ENCODE measurements at regions not wholly inside any gene's neighbourhood (a gene's known extent, or its start where the extent isn't known, plus 50 kb on each side); places are given as distances from the start of the nearest gene placed in this dataset.
A peak's percentile ranks its signal among the peaks of the same experiment; 100 is the strongest.
"Not testable (repeated sequence)": the region's sequence is repeated elsewhere in the genome, so short reads cannot be mapped to it uniquely, and the experiment has no call there.

- Histone ChIP-seq H3K4me3 (no peak overlapping the region), H3K27me3 (peaks cover 0 to 6% (median 0%) of the 10 kb centered on the region in 7 donors), H3K4me1 (peaks cover 0 to 8% (median 0%) of the 10 kb centered on the region in 9 donors), H3K27ac (no peak overlapping the region), H3K9me3 (peaks cover 0 to 20% (median 2%) of the 10 kb centered on the region in 11 donors), H3K36me3 (no peaks in the 10 kb centered on the region)
- intact Hi-C loops (cut with DNase I): loop anchor here in 1 of 10 donors (10.0 kb wide), 1 partner anchor 241 kb away; no protein-coding TSS in a partner anchor
- no peak for TF ChIP-seq CTCF (IDR thresholded peaks at IDR 0.05)
- DNase-seq: no peak
- WGBS, 2 donors: 78 to 82% methylated on average over 16 of the region's 16 CpGs
- no peak for ATAC-seq
These were observed 60.3 kb upstream of the ADAMTS2 start for GRCh38 chr5:179405426-179406030.

DNA sequence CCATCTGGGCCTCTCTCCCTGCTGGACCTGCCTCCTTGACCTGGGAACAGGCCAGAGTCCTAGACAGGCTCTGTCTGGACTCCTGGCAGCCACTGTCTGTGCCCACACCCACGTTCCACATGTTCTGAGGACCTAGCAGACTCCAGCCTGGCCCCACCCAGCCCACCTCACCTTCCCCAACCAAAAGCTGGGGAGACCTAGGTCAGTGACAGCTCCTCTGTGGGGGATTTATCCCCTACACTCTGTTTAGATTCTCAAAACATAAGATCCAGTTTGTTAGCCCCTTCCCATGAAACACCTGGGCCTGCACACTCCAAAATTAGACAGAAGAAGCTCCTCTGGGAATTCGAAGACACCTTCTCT lies 59.8 kb upstream of the ADAMTS2 start:
- H3K36me3 ChIP-seq: no peaks in the 10 kb centered on the region
- no peak for DNase-seq
- no peak overlapping the region for H3K4me3 ChIP-seq
- H3K9me3 ChIP-seq: peaks cover 0 to 25% (median 7%) of the 10 kb centered on the region in 11 donors
- no peak overlapping the region for H3K27ac ChIP-seq
- peaks cover 0 to 6% (median 0%) of the 10 kb centered on the region in 7 donors for H3K27me3 ChIP-seq
- TF ChIP-seq CTCF (IDR thresholded peaks at IDR 0.05): no peak
- WGBS, 2 donors: 69 to 72% methylated on average over 2 of the region's 2 CpGs
- peaks cover 0 to 8% (median 0%) of the 10 kb centered on the region in 9 donors for H3K4me1 ChIP-seq
- no peak for ATAC-seq
- intact Hi-C loops (cut with DNase I): loop anchor here in 1 of 10 donors (10.0 kb wide), 1 partner anchor 240 kb away; no protein-coding TSS in a partner anchor

- no peak overlapping the region for H3K27ac ChIP-seq
- peak in 4 of 8 donors; percentile 44 to 65 (median 56) for ATAC-seq
- H3K9me3 ChIP-seq: peaks cover 0 to 30% (median 10%) of the 10 kb centered on the region in 11 donors
- no peaks in the 10 kb centered on the region for H3K36me3 ChIP-seq
- no peak for DNase-seq
- peak in 8 of 9 donors; percentile 7 to 46 (median 36) for TF ChIP-seq CTCF (IDR thresholded peaks at IDR 0.05)
- no peak overlapping the region for H3K4me3 ChIP-seq
- peaks cover 0 to 6% (median 0%) of the 10 kb centered on the region in 7 donors for H3K27me3 ChIP-seq
- WGBS, 2 donors: 72 to 82% methylated on average over 6 of the region's 6 CpGs
- H3K4me1 ChIP-seq: peaks cover 0 to 8% (median 0%) of the 10 kb centered on the region in 9 donors
- intact Hi-C loops (cut with DNase I): loop anchor here in 2 of 10 donors (1.0 to 10.0 kb wide), 2 partner anchors 237 to 240 kb away; no protein-coding TSS in a partner anchor
These were observed 59.2 kb upstream of the ADAMTS2 start for GRCh38 chr5:179404321-179405053.

DNA sequence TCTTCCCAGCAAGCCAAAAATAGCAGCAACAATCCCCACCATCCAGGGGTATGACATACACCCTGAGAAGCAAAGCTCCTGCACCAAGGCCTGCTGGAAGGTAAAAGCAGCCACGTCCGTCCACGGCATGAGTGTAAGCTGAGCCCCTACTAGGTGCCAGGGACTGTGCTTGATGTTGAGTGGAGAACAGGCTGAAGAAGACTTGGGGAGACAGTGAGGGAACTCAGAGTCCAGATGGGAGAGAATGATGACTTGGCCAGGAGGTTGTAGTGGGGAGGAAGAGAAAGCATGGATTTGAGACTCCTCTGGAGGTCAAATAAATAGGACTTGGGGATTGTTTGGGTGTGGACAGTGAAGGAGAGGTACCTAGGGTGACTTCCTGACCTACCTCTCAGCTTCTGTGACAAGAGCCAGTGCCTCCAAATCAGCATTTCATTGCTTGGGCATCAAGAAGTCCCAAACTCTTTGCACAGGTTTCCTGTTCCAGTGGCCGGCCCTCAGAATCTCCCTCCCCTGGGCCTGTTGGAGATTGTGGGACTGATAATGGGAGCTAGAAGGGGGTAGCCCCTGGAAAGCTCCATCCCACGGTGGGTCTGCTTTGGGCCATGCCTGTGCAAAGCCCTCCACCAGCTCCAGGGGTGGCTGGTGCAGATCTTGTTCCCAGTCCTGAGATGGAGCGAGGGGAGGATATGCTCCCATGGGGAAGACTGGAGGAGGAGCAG lies 58.3 kb upstream of the ADAMTS2 start:
- peaks cover 0 to 39% (median 12%) of the 10 kb centered on the region in 11 donors for H3K9me3 ChIP-seq
- H3K27ac ChIP-seq: no peak overlapping the region
- no peak overlapping the region for H3K4me3 ChIP-seq
- no peak for DNase-seq
- no peaks in the 10 kb centered on the region for H3K36me3 ChIP-seq
- peaks cover 0 to 8% (median 0%) of the 10 kb centered on the region in 9 donors for H3K4me1 ChIP-seq
- ATAC-seq: no peak
- WGBS, 2 donors: 60 to 76% methylated on average over 6 of the region's 6 CpGs
- intact Hi-C loops (cut with DNase I): loop anchor here in 2 of 10 donors (1.0 to 10.0 kb wide), 2 partner anchors 236 to 239 kb away; no protein-coding TSS in a partner anchor
- no peak for TF ChIP-seq CTCF (IDR thresholded peaks at IDR 0.05)
- H3K27me3 ChIP-seq: peaks cover 0 to 6% (median 0%) of the 10 kb centered on the region in 7 donors

GRCh38 chr5:179400435-179400834 lies 55.2 kb upstream of the ADAMTS2 start:
- H3K4me1 ChIP-seq, H3K36me3 ChIP-seq, ATAC-seq, DNase-seq, H3K27ac ChIP-seq, H3K4me3 ChIP-seq, H3K27me3 ChIP-seq: not testable (repeated sequence)
- intact Hi-C loops (cut with DNase I): loop anchor here in 1 of 10 donors (10.0 kb wide), 1 partner anchor 236 kb away; no protein-coding TSS in a partner anchor
- 72 to 80% methylated on average over 2 of the region's 2 CpGs for WGBS, 2 donors
- peaks cover 0 to 44% (median 12%) of the 10 kb centered on the region in 11 donors for H3K9me3 ChIP-seq
